ENCODE measurements at regions not wholly inside any gene's neighbourhood (a gene's known extent, or its start where the extent isn't known, plus 50 kb on each side); places are given as distances from the start of the nearest gene placed in this dataset.

GRCh38 chr3:187855131-187855530, 109.9 kb upstream of the BCL6 start:
- H3K36me3 ChIP-seq (replicated peaks in 1 of 2; ENCODE audit: control insufficient read depth in 1 of 2, insufficient read depth in 2 of 2, low read length in 2 of 2), result no peaks in the 10 kb centered on the region
- H3K79me2 ChIP-seq (ENCODE audit: insufficient read depth, low read length), result no peaks in the 10 kb centered on the region
- H3K27me3 ChIP-seq (ENCODE audit: control insufficient read depth in 2 of 2, insufficient read depth in 2 of 2, low read length in 2 of 2), result no peaks in the 10 kb centered on the region
- peak in 2 of 3 donors; percentile 15 to 38 for DNase-seq
- no peak overlapping the region for H3K4me3 ChIP-seq (replicated peaks in 1 of 3; ENCODE audit: low read depth in 2 of 3, low read length in 3 of 3)
- no peak overlapping the region for H2AFZ ChIP-seq (ENCODE audit: insufficient read depth, low read depth, low read length, poor library complexity, severe bottlenecking)
- H3K36me3 Mint-ChIP-seq, result no peaks in the 10 kb centered on the region
- H3K9me3 ChIP-seq (replicated peaks in 1 of 2; ENCODE audit: control insufficient read depth in 1 of 2, insufficient read depth in 1 of 2, low read length in 2 of 2), result peaks cover 0 to 8% of the 10 kb centered on the region in 2 donors
- H3K9me3 Mint-ChIP-seq, result peaks cover 0 to 2% (median 0%) of the 10 kb centered on the region in 7 donors
- no peaks in the 10 kb centered on the region for H4K20me1 ChIP-seq (ENCODE audit: insufficient read depth, low read length)
- H3K27ac Mint-ChIP-seq, result no peak overlapping the region
- H3K27me3 Mint-ChIP-seq (ENCODE audit: low read depth in 3 of 3), result peaks cover 0 to 4% (median 2%) of the 10 kb centered on the region in 3 donors
- H3K27ac ChIP-seq (ENCODE audit: low read depth in 1 of 2, low read length in 2 of 2), result no peak overlapping the region
- H3K4me2 ChIP-seq (replicated peaks; ENCODE audit: extremely low read depth, low read length, poor library complexity, severe bottlenecking), result no peak overlapping the region
- H3K4me1 Mint-ChIP-seq, result peaks cover 38% of the 10 kb centered on the region
- TF ChIP-seq CTCF (IDR thresholded peaks at IDR 0.05), result no peak
- no peak overlapping the region for H3K4me3 Mint-ChIP-seq
- no peak overlapping the region for H3K9ac ChIP-seq (ENCODE audit: insufficient read depth, low read length, poor library complexity, severe bottlenecking)
- intact Hi-C loops (cut with micrococcal nuclease), result loop anchor here (5.0 to 10.0 kb wide), 3 partner anchors 62 to 80 kb away; no protein-coding TSS in a partner anchor
- WGBS (ENCODE audit: insufficient coverage), result 93% methylated on average over 2 of the region's 2 CpGs
- H3K4me1 ChIP-seq (ENCODE audit: control insufficient read depth in 1 of 2, insufficient read depth in 2 of 2, low read length in 2 of 2), result peaks cover 31 to 51% of the 10 kb centered on the region in 2 donors

- H3K4me1 ChIP-seq (ENCODE audit: control insufficient read depth in 1 of 2, insufficient read depth in 2 of 2, low read length in 2 of 2), result peaks cover 17 to 37% of the 10 kb centered on the region in 2 donors
- H3K27me3 ChIP-seq (ENCODE audit: control insufficient read depth in 2 of 2, insufficient read depth in 2 of 2, low read length in 2 of 2), result no peaks in the 10 kb centered on the region
- H3K36me3 ChIP-seq (replicated peaks in 1 of 2; ENCODE audit: control insufficient read depth in 1 of 2, insufficient read depth in 2 of 2, low read length in 2 of 2), result no peaks in the 10 kb centered on the region
- DNase-seq, result peak; percentile 66 to 81 (median 73)
- H3K9me3 ChIP-seq (replicated peaks in 1 of 2; ENCODE audit: control insufficient read depth in 1 of 2, insufficient read depth in 1 of 2, low read length in 2 of 2), result peaks cover 0 to 8% of the 10 kb centered on the region in 2 donors
- H3K9ac ChIP-seq (ENCODE audit: insufficient read depth, low read length, poor library complexity, severe bottlenecking), result no peak overlapping the region
- WGBS (ENCODE audit: insufficient coverage), result 0% methylated on average over 1 of the region's 2 CpGs
- Mint-ChIP-seq H3K9me3 (peaks cover 0 to 13% (median 11%) of the 10 kb centered on the region in 7 donors), H3K4me3 (no peak overlapping the region), H3K36me3 (no peaks in the 10 kb centered on the region), H3K27ac (peak overlapping the region in 5 of 7 donors; percentile 25 to 69 (median 44)), H3K27me3 (ENCODE audit: low read depth in 3 of 3) (peaks cover 0 to 4% (median 2%) of the 10 kb centered on the region in 3 donors), H3K4me1 (peaks cover 24% of the 10 kb centered on the region)
- TF ChIP-seq CTCF (IDR thresholded peaks at IDR 0.05), result no peak
- H2AFZ ChIP-seq (ENCODE audit: insufficient read depth, low read depth, low read length, poor library complexity, severe bottlenecking), result no peak overlapping the region
- H3K4me3 ChIP-seq (replicated peaks in 1 of 3; ENCODE audit: low read depth in 2 of 3, low read length in 3 of 3), result no peak overlapping the region
- H4K20me1 ChIP-seq (ENCODE audit: insufficient read depth, low read length), result no peaks in the 10 kb centered on the region
- peak overlapping the region in 1 of 2 donors; percentile 37 for H3K27ac ChIP-seq (ENCODE audit: low read depth in 1 of 2, low read length in 2 of 2)
- intact Hi-C loops (cut with micrococcal nuclease), result loop anchor here (5.0 to 10.0 kb wide), 3 partner anchors 61 to 82 kb away; no protein-coding TSS in a partner anchor
- no peaks in the 10 kb centered on the region for H3K79me2 ChIP-seq (ENCODE audit: insufficient read depth, low read length)
- no peak overlapping the region for H3K4me2 ChIP-seq (replicated peaks; ENCODE audit: extremely low read depth, low read length, poor library complexity, severe bottlenecking)
These were observed 111.3 kb upstream of the BCL6 start for GRCh38 chr3:187856555-187856954.

Measured in CD14-positive monocyte (primary cell).